NCI-H146 treated with DMSO at 0.1 percent for 48 hours (cell line): ENCODE measurements at regions not wholly inside any gene's neighbourhood (a gene's known extent, or its start where the extent isn't known, plus 50 kb on each side); places are given as distances from the start of the nearest gene placed in this dataset.
"Not testable (repeated sequence)": the region's sequence is repeated elsewhere in the genome, so short reads cannot be mapped to it uniquely, and the experiment has no call there.

ENCODE experiments used
- DNase-seq: peaks from one replicate; lab custom pipeline; 2025; ENCODE audit not compliant: unreplicated experiment; lab: John Stamatoyannopoulos, UW

- DNase-seq: not testable (repeated sequence)
Observed at GRCh38 chr14:34381304-34381703, 80.7 kb downstream of the SPTSSA start.

GRCh38 chr14:34380471-34380845 lies 81.6 kb downstream of the SPTSSA start:
- no peak for DNase-seq

- no peak for DNase-seq
Observed at GRCh38 chr14:34379816-34380470, 82.1 kb downstream of the SPTSSA start.

GRCh38 chr14:34376649-34377267 lies 85.3 kb downstream of the SPTSSA start:
- no peak for DNase-seq

GRCh38 chr14:34374998-34375740 lies 86.9 kb downstream of the SPTSSA start:
- no peak for DNase-seq

- DNase-seq: no peak
Observed at GRCh38 chr14:34373191-34373590, 88.8 kb downstream of the SPTSSA start.

- no peak for DNase-seq
Observed at GRCh38 chr14:34372786-34373185, 89.3 kb downstream of the SPTSSA start.

GRCh38 chr14:34369648-34370030 lies 92.4 kb downstream of the SPTSSA start:
- no peak for DNase-seq

GRCh38 chr14:34368971-34369647 lies 92.9 kb downstream of the SPTSSA start:
- DNase-seq: no peak

GRCh38 chr14:34368115-34368970 lies 93.7 kb downstream of the SPTSSA start:
- peak; percentile 10 for DNase-seq

GRCh38 chr14:34365309-34365915 lies 96.6 kb downstream of the SPTSSA start:
- no peak for DNase-seq

- no peak for DNase-seq
Observed at GRCh38 chr14:34364201-34364600, 97.8 kb downstream of the SPTSSA start.

- DNase-seq: no peak
Observed at GRCh38 chr14:34363733-34364134, 98.3 kb downstream of the SPTSSA start.

GRCh38 chr14:34362641-34363251 lies 99.3 kb downstream of the SPTSSA start:
- DNase-seq: no peak

- no peak for DNase-seq
Observed at GRCh38 chr14:34361504-34362011, 100.5 kb downstream of the SPTSSA start.

- no peak for DNase-seq
Observed at GRCh38 chr14:34359420-34360117, 102.5 kb downstream of the SPTSSA start.

GRCh38 chr14:34356264-34356654 lies 105.8 kb downstream of the SPTSSA start:
- no peak for DNase-seq

- DNase-seq: no peak
Observed at GRCh38 chr14:34355584-34356263, 106.3 kb downstream of the SPTSSA start.

- DNase-seq: no peak
Observed at GRCh38 chr14:34354556-34354955, 107.5 kb downstream of the SPTSSA start.
